ENCODE measurements at regions not wholly inside any gene's neighbourhood (a gene's known extent, or its start where the extent isn't known, plus 50 kb on each side); places are given as distances from the start of the nearest gene placed in this dataset.

GRCh38 chr12:115507951-115508722 is 769.4 kb downstream of the MED13L start:
- Mint-ChIP-seq H3K4me3 (no peak overlapping the region), H3K36me3 (no peaks in the 10 kb centered on the region), H3K4me1 (no peaks in the 10 kb centered on the region), H3K27ac (no peak overlapping the region), H3K27me3 (peaks cover 5% of the 10 kb centered on the region), H3K9me3 (peaks cover 5% of the 10 kb centered on the region)
- no peak for DNase-seq

GRCh38 chr12:115507560-115507889 is 770.0 kb downstream of the MED13L start:
- Mint-ChIP-seq H3K9me3 (peaks cover 2% of the 10 kb centered on the region), H3K4me3 (no peak overlapping the region), H3K27me3 (peaks cover 5% of the 10 kb centered on the region), H3K36me3 (no peaks in the 10 kb centered on the region), H3K27ac (no peak overlapping the region), H3K4me1 (no peaks in the 10 kb centered on the region)
- no peak for DNase-seq

GRCh38 chr12:115506822-115507559 is 770.5 kb downstream of the MED13L start:
- H3K36me3 Mint-ChIP-seq = no peaks in the 10 kb centered on the region
- peaks cover 5% of the 10 kb centered on the region for H3K27me3 Mint-ChIP-seq
- peaks cover 2% of the 10 kb centered on the region for H3K9me3 Mint-ChIP-seq
- H3K27ac Mint-ChIP-seq = no peak overlapping the region
- H3K4me3 Mint-ChIP-seq = no peak overlapping the region
- DNase-seq = no peak
- no peaks in the 10 kb centered on the region for H3K4me1 Mint-ChIP-seq

GRCh38 chr12:115504306-115505290 is 772.9 kb downstream of the MED13L start:
- no peak for DNase-seq
- Mint-ChIP-seq H3K4me1 (no peaks in the 10 kb centered on the region), H3K27me3 (no peaks in the 10 kb centered on the region), H3K36me3 (no peaks in the 10 kb centered on the region), H3K4me3 (no peak overlapping the region), H3K9me3 (peaks cover 2% of the 10 kb centered on the region), H3K27ac (no peak overlapping the region)

GRCh38 chr12:115500872-115501271 is 776.6 kb downstream of the MED13L start:
- H3K36me3 Mint-ChIP-seq = no peaks in the 10 kb centered on the region
- H3K27ac Mint-ChIP-seq = no peak overlapping the region
- no peak for DNase-seq
- peaks cover 2% of the 10 kb centered on the region for H3K9me3 Mint-ChIP-seq
- no peak overlapping the region for H3K4me3 Mint-ChIP-seq
- H3K4me1 Mint-ChIP-seq = no peaks in the 10 kb centered on the region
- no peaks in the 10 kb centered on the region for H3K27me3 Mint-ChIP-seq

- H3K36me3 Mint-ChIP-seq = no peaks in the 10 kb centered on the region
- no peaks in the 10 kb centered on the region for H3K27me3 Mint-ChIP-seq
- no peaks in the 10 kb centered on the region for H3K4me1 Mint-ChIP-seq
Measured at GRCh38 chr12:115495300-115495699, 782.2 kb downstream of the MED13L start.

GRCh38 chr12:115492553-115492952 is 784.9 kb downstream of the MED13L start:
- H3K27me3 Mint-ChIP-seq = no peaks in the 10 kb centered on the region
- H3K9me3 Mint-ChIP-seq = peaks cover 1% of the 10 kb centered on the region
- no peak overlapping the region for H3K4me3 Mint-ChIP-seq
- no peak for DNase-seq
- no peaks in the 10 kb centered on the region for H3K4me1 Mint-ChIP-seq
- no peak overlapping the region for H3K27ac Mint-ChIP-seq
- no peaks in the 10 kb centered on the region for H3K36me3 Mint-ChIP-seq

More at GRCh38 chr12:115495300-115495699, 782.2 kb downstream of the MED13L start:
- peaks cover 1% of the 10 kb centered on the region for H3K9me3 Mint-ChIP-seq
- no peak overlapping the region for H3K27ac Mint-ChIP-seq
- H3K4me3 Mint-ChIP-seq = no peak overlapping the region
- no peak for DNase-seq

- DNase-seq = no peak
- H3K4me1 Mint-ChIP-seq = no peaks in the 10 kb centered on the region
- H3K27me3 Mint-ChIP-seq = no peaks in the 10 kb centered on the region
- H3K9me3 Mint-ChIP-seq = peaks cover 1% of the 10 kb centered on the region
- H3K4me3 Mint-ChIP-seq = no peak overlapping the region
- no peaks in the 10 kb centered on the region for H3K36me3 Mint-ChIP-seq
- no peak overlapping the region for H3K27ac Mint-ChIP-seq
Measured at GRCh38 chr12:115491511-115492250, 785.8 kb downstream of the MED13L start.

- Mint-ChIP-seq H3K36me3 (no peaks in the 10 kb centered on the region), H3K27me3 (peaks cover 6% of the 10 kb centered on the region), H3K27ac (no peak overlapping the region), H3K4me3 (no peak overlapping the region), H3K4me1 (no peaks in the 10 kb centered on the region), H3K9me3 (peaks cover 1% of the 10 kb centered on the region)
- DNase-seq = no peak
Measured at GRCh38 chr12:115489253-115489652, 788.2 kb downstream of the MED13L start.

- H3K36me3 Mint-ChIP-seq = no peaks in the 10 kb centered on the region
- no peak overlapping the region for H3K4me3 Mint-ChIP-seq
- no peaks in the 10 kb centered on the region for H3K4me1 Mint-ChIP-seq
- no peak for DNase-seq
- H3K27me3 Mint-ChIP-seq = peaks cover 6% of the 10 kb centered on the region
- no peak overlapping the region for H3K27ac Mint-ChIP-seq
- H3K9me3 Mint-ChIP-seq = peaks cover 1% of the 10 kb centered on the region
Measured at GRCh38 chr12:115485967-115486366, 791.5 kb downstream of the MED13L start.

GRCh38 chr12:115485503-115485902 is 792.0 kb downstream of the MED13L start:
- no peak overlapping the region for H3K27ac Mint-ChIP-seq
- peaks cover 6% of the 10 kb centered on the region for H3K27me3 Mint-ChIP-seq
- peaks cover 1% of the 10 kb centered on the region for H3K9me3 Mint-ChIP-seq
- no peak overlapping the region for H3K4me3 Mint-ChIP-seq
- no peaks in the 10 kb centered on the region for H3K36me3 Mint-ChIP-seq
- DNase-seq = no peak
- H3K4me1 Mint-ChIP-seq = no peaks in the 10 kb centered on the region

GRCh38 chr12:115482943-115483342 is 794.5 kb downstream of the MED13L start:
- H3K9me3 Mint-ChIP-seq = peaks cover 1% of the 10 kb centered on the region
- no peak for DNase-seq
- H3K27ac Mint-ChIP-seq = no peak overlapping the region
- H3K4me3 Mint-ChIP-seq = no peak overlapping the region
- H3K27me3 Mint-ChIP-seq = peaks cover 6% of the 10 kb centered on the region
- H3K4me1 Mint-ChIP-seq = no peaks in the 10 kb centered on the region
- H3K36me3 Mint-ChIP-seq = no peaks in the 10 kb centered on the region

- Mint-ChIP-seq H3K4me1 (no peaks in the 10 kb centered on the region), H3K9me3 (peaks cover 1% of the 10 kb centered on the region), H3K27ac (no peak overlapping the region), H3K4me3 (no peak overlapping the region), H3K36me3 (no peaks in the 10 kb centered on the region), H3K27me3 (peaks cover 5% of the 10 kb centered on the region)
- DNase-seq = no peak
Measured at GRCh38 chr12:115481141-115481540, 796.4 kb downstream of the MED13L start.

GRCh38 chr12:115478505-115478904 is 794.5 kb upstream of the TBX3 start:
- no peak for DNase-seq
- H3K27ac Mint-ChIP-seq = no peak overlapping the region
- H3K27me3 Mint-ChIP-seq = no peaks in the 10 kb centered on the region
- H3K4me3 Mint-ChIP-seq = no peak overlapping the region
- no peaks in the 10 kb centered on the region for H3K36me3 Mint-ChIP-seq
- no peaks in the 10 kb centered on the region for H3K4me1 Mint-ChIP-seq
- H3K9me3 Mint-ChIP-seq = no peaks in the 10 kb centered on the region
